IMR-90 (cell line): ENCODE measurements at regions not wholly inside any gene's neighbourhood (a gene's known extent, or its start where the extent isn't known, plus 50 kb on each side); places are given as distances from the start of the nearest gene placed in this dataset.

Experiments used
- ATAC-seq: fragments of 200-7000 bp; cut with Tn5 transposase; 2 replicates; pipeline ENCODE4 v1.9.1; 2020; ENCODE audit warnings: low read depth, mild to moderate bottlenecking, moderate library complexity
- BruUV-seq: library from RNA; stranded (reverse); fragments of 400-500 nt; replicated peaks from 2 replicates; lab custom pipeline; 2021; lab: Mats Ljungman, UMichigan
- CTCF ChIA-PET: fragments of 300-600 bp; formaldehyde crosslinking; extraction: SDS; loops from one replicate; lab custom pipeline; 2021; ENCODE audit warnings: antibody characterized with exemption; lab: Yijun Ruan, JAX
- POLR2A ChIA-PET: fragments of 300-600 bp; sonication (Branson Sonifier 250); formaldehyde crosslinking; loops from one replicate; lab custom pipeline; 2022; ENCODE audit warnings: antibody characterized with exemption; ENCODE audit not compliant: unreplicated experiment; lab: Charles Lee
- DNase-seq: peaks from one replicate; pipeline ENCODE4 v3.0.0; 2013
- H2AFZ ChIP-seq: replicated peaks from 2 replicates; pipeline ENCODE3; 2013; ENCODE audit warnings: low read length, mild to moderate bottlenecking; ENCODE audit not compliant: poor library complexity
- H2AK5ac ChIP-seq: 2 replicates; pipeline ENCODE4 v1.6.1; 2013; ENCODE audit warnings: low read depth, low read length, inconsistent platforms
- H2AK9ac ChIP-seq: replicated peaks from 2 replicates; pipeline ENCODE3; 2013; ENCODE audit warnings: mild to moderate bottlenecking, low read depth, low read length, moderate library complexity; ENCODE audit not compliant: poor library complexity
- H2BK120ac ChIP-seq: 2 replicates; pipeline ENCODE4 v1.6.1; 2013; ENCODE audit warnings: low read depth, low read length, inconsistent platforms
- H2BK15ac ChIP-seq: 3 replicates; pipeline ENCODE4 v1.6.1; 2013; ENCODE audit warnings: low read depth, low read length, inconsistent platforms
- H2BK20ac ChIP-seq: 2 replicates; pipeline ENCODE4 v1.6.1; 2013; ENCODE audit warnings: low read depth, mild to moderate bottlenecking, inconsistent platforms, low read length, moderate library complexity
- H2BK5ac ChIP-seq: 2 replicates; pipeline ENCODE4 v1.6.1; 2013; ENCODE audit warnings: mild to moderate bottlenecking, low read depth, low read length, inconsistent platforms; ENCODE audit not compliant: poor library complexity, severe bottlenecking
- H3K14ac ChIP-seq: replicated peaks from 2 replicates; pipeline ENCODE4 v1.6.1; 2013; ENCODE audit warnings: low read depth, low read length, inconsistent platforms
- H3K18ac ChIP-seq: 2 replicates; pipeline ENCODE4 v1.6.1; 2013; ENCODE audit warnings: low read depth, low read length, control low read depth
- H3K23ac ChIP-seq: 2 replicates; pipeline ENCODE4 v1.6.1; 2013; ENCODE audit warnings: low read depth, low read length, inconsistent platforms
- H3K27ac ChIP-seq: 2 replicates; pipeline ENCODE4 v1.5.1; 2013; ENCODE audit warnings: mild to moderate bottlenecking, control low read depth, low read length; ENCODE audit not compliant: insufficient read depth
- H3K27me3 ChIP-seq: 2 replicates; pipeline ENCODE4 v1.6.1; 2013; ENCODE audit warnings: low read length; ENCODE audit not compliant: control insufficient read depth, insufficient read depth
- H3K36me3 ChIP-seq: 2 replicates; pipeline ENCODE4 v1.6.1; 2013; ENCODE audit warnings: low read length, mixed read lengths; ENCODE audit not compliant: control insufficient read depth, insufficient read depth
- H3K4ac ChIP-seq: 2 replicates; pipeline ENCODE4 v1.6.1; 2013; ENCODE audit warnings: low read depth, low read length, inconsistent platforms
- H3K4me1 ChIP-seq: 2 replicates; pipeline ENCODE4 v1.6.1; 2013; ENCODE audit warnings: low read length, mixed read lengths; ENCODE audit not compliant: control insufficient read depth, insufficient read depth
- H3K4me2 ChIP-seq: 2 replicates; pipeline ENCODE4 v1.6.1; 2013; ENCODE audit warnings: low read depth, mild to moderate bottlenecking, control low read depth, low read length, moderate library complexity
- H3K4me3 ChIP-seq: 2 replicates; pipeline ENCODE4 v1.5.1; 2013; ENCODE audit warnings: low read depth, mild to moderate bottlenecking, control low read depth, low read length, moderate library complexity; ENCODE audit not compliant: insufficient read depth
- H3K56ac ChIP-seq: 2 replicates; pipeline ENCODE4 v1.6.1; 2013; ENCODE audit warnings: low read length, inconsistent platforms; ENCODE audit not compliant: insufficient read depth; ENCODE audit errors: extremely low read depth
- H3K79me1 ChIP-seq, 2 experiments: 2 replicates each; pipeline ENCODE4 v1.6.1; 2013; ENCODE audit warnings: low read length in 2 of 2, inconsistent platforms in 1 of 2, low read depth in 1 of 2
- H3K9ac ChIP-seq: 2 replicates; pipeline ENCODE4 v1.6.1; 2013; ENCODE audit warnings: low read depth, low read length, control low read depth
- H3K9me1 ChIP-seq: 2 replicates; pipeline ENCODE4 v1.6.1; 2013; ENCODE audit warnings: low read length, inconsistent platforms; ENCODE audit not compliant: insufficient read depth
- H3K9me3 ChIP-seq: 2 replicates; pipeline ENCODE4 v1.6.1; 2013; ENCODE audit warnings: low read length; ENCODE audit not compliant: control insufficient read depth, insufficient read depth
- H4K20me1 ChIP-seq: 2 replicates; pipeline ENCODE4 v1.6.1; 2013; ENCODE audit warnings: low read length, inconsistent platforms; ENCODE audit not compliant: insufficient read depth
- H4K5ac ChIP-seq: 2 replicates; pipeline ENCODE4 v1.6.1; 2013; ENCODE audit warnings: mild to moderate bottlenecking, low read depth, low read length, control low read depth
- H4K8ac ChIP-seq, 2 experiments: 2 replicates each; pipeline ENCODE4 v1.6.1; 2013; ENCODE audit warnings: low read depth in 2 of 2, low read length in 2 of 2, control low read depth in 1 of 2, inconsistent platforms in 1 of 2
- H4K91ac ChIP-seq: 2 replicates; pipeline ENCODE4 v1.6.1; 2013; ENCODE audit warnings: low read depth, low read length, inconsistent platforms; ENCODE audit not compliant: insufficient read depth
- BHLHE40 ChIP-seq: fragments of 150-350 bp; IDR thresholded peaks from 2 replicates; pipeline ENCODE4 v1.6.1; 2016; ENCODE audit warnings: mild to moderate bottlenecking, low read depth, low read length
- CEBPB ChIP-seq: IDR thresholded peaks from 2 replicates; pipeline ENCODE4 v1.6.1; 2012; ENCODE audit warnings: low read depth, low read length, improper control_type of control experiment
- CHD1 ChIP-seq: IDR thresholded peaks from 2 replicates; pipeline ENCODE4 v1.6.1; 2012; ENCODE audit warnings: low read depth, low read length, improper control_type of control experiment
- CTCF ChIP-seq: conservative IDR thresholded peaks from 2 replicates; pipeline ENCODE4 v1.5.1; 2012; ENCODE audit warnings: mild to moderate bottlenecking, low read depth, low read length, improper control_type of control experiment
- ELK1 ChIP-seq: fragments of 150-350 bp; IDR thresholded peaks from 2 replicates; pipeline ENCODE4 v1.6.1; 2016; ENCODE audit warnings: low read depth, mild to moderate bottlenecking, low read length, moderate library complexity, borderline replicate concordance
- FOS ChIP-seq: fragments of 150-350 bp; IDR thresholded peaks from 2 replicates; pipeline ENCODE4 v1.6.1; 2016; ENCODE audit warnings: low read depth, low read length
- MAFK ChIP-seq: IDR thresholded peaks from 2 replicates; pipeline ENCODE4 v1.6.1; 2012; ENCODE audit warnings: low read depth, low read length, improper control_type of control experiment
- MAZ ChIP-seq: IDR thresholded peaks from 2 replicates; pipeline ENCODE4 v1.6.1; 2012; ENCODE audit warnings: low read depth, mild to moderate bottlenecking, low read length, improper control_type of control experiment, moderate library complexity, borderline replicate concordance
- MXI1 ChIP-seq: IDR thresholded peaks from 2 replicates; pipeline ENCODE4 v1.6.1; 2012; ENCODE audit warnings: low read depth, mild to moderate bottlenecking, low read length, moderate library complexity, borderline replicate concordance
- NFE2L2 ChIP-seq: fragments of 150-350 bp; IDR thresholded peaks from 2 replicates; pipeline ENCODE4 v1.6.1; 2016; ENCODE audit warnings: low read depth, mild to moderate bottlenecking, low read length
- POLR2A ChIP-seq: IDR thresholded peaks from 2 replicates; pipeline ENCODE4 v1.6.1; 2012; ENCODE audit warnings: mild to moderate bottlenecking, low read depth, low read length
- RAD21 ChIP-seq: IDR thresholded peaks from 2 replicates; pipeline ENCODE4 v1.6.1; 2012; ENCODE audit warnings: low read length, improper control_type of control experiment
- RCOR1 ChIP-seq: IDR thresholded peaks from 2 replicates; pipeline ENCODE4 v1.6.1; 2012; ENCODE audit warnings: mild to moderate bottlenecking, low read length, improper control_type of control experiment; ENCODE audit not compliant: insufficient replicate concordance
- RFX5 ChIP-seq: IDR thresholded peaks from 2 replicates; pipeline ENCODE4 v1.8.0; 2012; ENCODE audit warnings: low read depth, mild to moderate bottlenecking, low read length, moderate library complexity
- SMC3 ChIP-seq: fragments of 150-350 bp; IDR thresholded peaks from 2 replicates; pipeline ENCODE4 v1.6.1; 2016; ENCODE audit warnings: low read depth, mild to moderate bottlenecking, antibody characterized with exemption, low read length, moderate library complexity
- USF2 ChIP-seq: fragments of 150-350 bp; IDR thresholded peaks from 2 replicates; pipeline ENCODE4 v1.6.1; 2017; ENCODE audit warnings: mild to moderate bottlenecking, antibody characterized with exemption, low read length, low read depth
- WGBS, 2 experiments: methylation state at CpG; one replicate each; pipeline versions ENCODE4 v1.1.5 to v1.1.7; 2013; ENCODE audit warnings: missing lambda C conversion rate in 2 of 2; ENCODE audit not compliant: insufficient read length in 1 of 2; ENCODE audit errors: extremely low coverage in 2 of 2; 5-methylcytosine and 5-hydroxymethylcytosine counted together
- dilution Hi-C: fragments of 300-500 bp; cut with HindIII; formaldehyde crosslinking; loops from one replicate; pipeline ENCODE4 v1.14.3; 2018; ENCODE audit warnings: low sequenced_read_pairs; ENCODE audit not compliant: unreplicated experiment
- in situ Hi-C: fragments of 300-500 bp; cut with MboI; formaldehyde crosslinking; loops from 3 replicates; pipeline ENCODE4 v1.14.3; 2019; ENCODE audit warnings: low sequenced_read_pairs, inconsistent platforms, mixed read lengths
- intact Hi-C: fragments of 100-400 bp; cut with micrococcal nuclease; formaldehyde crosslinking; loops from 2 replicates; pipeline ENCODE4 v1.10.0; 2022

GRCh38 chr2:201966691-201967438, 66.8 kb upstream of the FZD7 start:
- 67% methylated on average over 1 of the region's 18 CpGs; no CpG with 5 or more reads in 1 of the 2 experiments for WGBS, 2 experiments
- no peak for DNase-seq

More at GRCh38 chr2:201966691-201967438, 66.8 kb upstream of the FZD7 start:
- no peak overlapping the region for H2AFZ ChIP-seq
- ChIA-PET POLR2A (no interaction called here), CTCF (no interaction called here)
- H2AK5ac ChIP-seq: no peak overlapping the region
- no peak overlapping the region for H2BK20ac ChIP-seq
- in situ Hi-C loops: no loop called here
- H2BK15ac ChIP-seq: no peak overlapping the region
- no peak overlapping the region for H3K18ac ChIP-seq
- H4K20me1 ChIP-seq: no peaks in the 10 kb centered on the region
- H3K9ac ChIP-seq: no peak overlapping the region
- H3K56ac ChIP-seq: no peak overlapping the region
- no peak overlapping the region for H4K5ac ChIP-seq
- H3K27me3 ChIP-seq: no peaks in the 10 kb centered on the region
- H3K4ac ChIP-seq: no peak overlapping the region
- H3K23ac ChIP-seq: no peak overlapping the region
- H3K4me2 ChIP-seq: no peak overlapping the region
- H3K79me1 ChIP-seq: no peaks in the 10 kb centered on the region
- H4K8ac ChIP-seq: no peak overlapping the region
- no peaks in the 10 kb centered on the region for H3K9me3 ChIP-seq
- H3K27ac ChIP-seq: no peak overlapping the region
- BruUV-seq: no TSS peak
- H3K14ac ChIP-seq: no peak overlapping the region
- no peak overlapping the region for H3K4me3 ChIP-seq
- no peak for ATAC-seq
- no peak overlapping the region for H2BK120ac ChIP-seq
- no peak overlapping the region for H4K91ac ChIP-seq
- no peaks in the 10 kb centered on the region for H3K36me3 ChIP-seq
- intact Hi-C loops: no loop called here
- H2AK9ac ChIP-seq: no peak overlapping the region
- dilution Hi-C loops: no loop called here
- H3K9me1 ChIP-seq: peaks cover 7% of the 10 kb centered on the region; the same call in 1 of the 2 replicates
- no peak overlapping the region for H2BK5ac ChIP-seq
- TF ChIP-seq CHD1 (no peak), RCOR1 (no peak), RFX5 (no peak), SMC3 (no peak), CTCF (no peak), CEBPB (no peak), FOS (no peak), MAZ (no peak), BHLHE40 (no peak), USF2 (no peak), ELK1 (no peak), MXI1 (no peak), POLR2A (no peak), RAD21 (no peak), NFE2L2 (no peak), MAFK (no peak)
- peaks cover 13% of the 10 kb centered on the region for H3K4me1 ChIP-seq
